Adrenal gland (tissue), 9 donors: ENCODE measurements at regions not wholly inside any gene's neighbourhood (a gene's known extent, or its start where the extent isn't known, plus 50 kb on each side); places are given as distances from the start of the nearest gene placed in this dataset.

Experiments
- DNase-seq, 7 donors: peaks; one replicate each; pipeline ENCODE4 v3.0.0-alpha.2; 2019 to 2020
- H3K27ac ChIP-seq, 5 donors: fragments of 200-600 bp; sonication (generic) in 4 of 5; 1 replicate in 3 of 5; 2 replicates in 2 of 5; pipeline versions ENCODE4 v1.5.1 to v1.8.0; 2016 to 2020; ENCODE audit warnings: mild to moderate bottlenecking in 1 of 5
- H3K27me3 ChIP-seq: fragments of 200-600 bp; 2 replicates; pipeline ENCODE4 v1.8.0; 2021
- H3K36me3 ChIP-seq, 2 donors: fragments of 200-600 bp; replicated peaks in 1 of 2; 1 replicate in 1 of 2; 2 replicates in 1 of 2; pipeline versions ENCODE4 v1.5.1 to v1.8.0; 2018 to 2022
- H3K4me1 ChIP-seq, 2 donors: fragments of 200-600 bp; replicated peaks in 1 of 2; 1 replicate in 1 of 2; 2 replicates in 1 of 2; pipeline versions ENCODE4 v1.5.1 to v1.8.0; 2018 to 2021
- H3K4me3 ChIP-seq, 4 donors: fragments of 200-600 bp; sonication (generic) in 3 of 4; one replicate each; pipeline ENCODE4 v1.5.1; 2016 to 2018
- H3K9me3 ChIP-seq, 3 donors: fragments of 200-600 bp; sonication (generic) in 1 of 3; replicated peaks in 1 of 3; 1 replicate in 2 of 3; 2 replicates in 1 of 3; pipeline versions ENCODE4 v1.5.1 to v1.8.0; 2016 to 2021
- CTCF ChIP-seq, 6 experiments: fragments of 450-650 bp in 4 of 6; fragments of 200-600 bp in 2 of 6; sonication (generic) in 1 of 6; IDR thresholded peaks; 1 replicate in 5 of 6; 2 replicates in 1 of 6; pipeline versions ENCODE4 v1.5.1 to v1.8.0; 2016 to 2021; ENCODE audit warnings: antibody characterized with exemption in 6 of 6, mild to moderate bottlenecking in 2 of 6, moderate library complexity in 1 of 6
- POLR2A ChIP-seq, 2 donors: fragments of 450-650 bp; IDR thresholded peaks; one replicate each; pipeline ENCODE4 v1.6.1; 2017; ENCODE audit warnings: antibody characterized with exemption in 2 of 2, mild to moderate bottlenecking in 2 of 2, moderate library complexity in 1 of 2
- WGBS, 4 donors: extraction: QIAGEN DNeasy Blood & Tissue Kit in 2 of 4; methylation state at CpG; one replicate each; pipeline versions ENCODE4 v1.1.5 to v1.1.7; 2013 to 2017; 5-methylcytosine and 5-hydroxymethylcytosine counted together
- intact Hi-C, 2 donors: fragments of 100-400 bp; cut with DNase I; formaldehyde crosslinking; loops; one replicate each; pipeline versions ENCODE4 v1.14.1 to v1.15.0; 2022 to 2023
- donor health status: healthy with polysubstance abuse.
- donor health status: Bipolar disorder and iron deficiency.
- donor health status: DM: yes; HTN: yes; CAD: no.
- donor health status: DM: no; HTN: no; CAD: no.
- donor health status: DM: no; HTN: no; CAD: no.

- peaks cover 8% of the 10 kb centered on the region for H3K27me3 ChIP-seq
- no peaks in the 10 kb centered on the region for H3K9me3 ChIP-seq
- no peaks in the 10 kb centered on the region for H3K4me1 ChIP-seq
- no peak for DNase-seq
- TF ChIP-seq POLR2A (IDR thresholded peaks at IDR 0.05) (no peak), CTCF (IDR thresholded peaks at IDR 0.05) (no peak)
- H3K27ac ChIP-seq, result no peak overlapping the region
- intact Hi-C loops, result no loop called here
- H3K4me3 ChIP-seq, result no peak overlapping the region
- no peaks in the 10 kb centered on the region for H3K36me3 ChIP-seq
- 57 to 68% (median 60%) methylated on average over 2 of the region's 2 CpGs for WGBS, 4 donors
Measured at GRCh38 chr15:81905889-81906288, 139.9 kb downstream of the MEX3B start.

- Histone ChIP-seq H3K9me3 (no peaks in the 10 kb centered on the region), H3K4me1 (no peaks in the 10 kb centered on the region), H3K4me3 (no peak overlapping the region), H3K36me3 (no peaks in the 10 kb centered on the region), H3K27ac (no peak overlapping the region), H3K27me3 (peaks cover 8% of the 10 kb centered on the region)
- no peak for TF ChIP-seq CTCF (IDR thresholded peaks at IDR 0.05)
- no peak for TF ChIP-seq POLR2A (IDR thresholded peaks at IDR 0.05)
- 48 to 64% (median 52%) methylated on average over 5 of the region's 5 CpGs for WGBS, 4 donors
- intact Hi-C loops, result no loop called here
- no peak for DNase-seq
Measured at GRCh38 chr15:81901319-81901718, 144.5 kb downstream of the MEX3B start.

GRCh38 chr15:81899730-81900129 lies 146.1 kb downstream of the MEX3B start:
- Histone ChIP-seq H3K4me3 (no peak overlapping the region), H3K27me3 (peaks cover 8% of the 10 kb centered on the region), H3K36me3 (no peaks in the 10 kb centered on the region), H3K4me1 (no peaks in the 10 kb centered on the region), H3K27ac (no peak overlapping the region), H3K9me3 (no peaks in the 10 kb centered on the region)
- WGBS, 4 donors, result 66 to 81% (median 73%) methylated on average over 2 of the region's 2 CpGs
- intact Hi-C loops, result no loop called here
- TF ChIP-seq CTCF (IDR thresholded peaks at IDR 0.05) (no peak), POLR2A (IDR thresholded peaks at IDR 0.05) (no peak)
- no peak for DNase-seq

- H3K36me3 ChIP-seq, result no peaks in the 10 kb centered on the region
- TF ChIP-seq CTCF (IDR thresholded peaks at IDR 0.05) (no peak), POLR2A (IDR thresholded peaks at IDR 0.05) (no peak)
- H3K27me3 ChIP-seq, result peaks cover 5% of the 10 kb centered on the region
- intact Hi-C loops, result no loop called here
- no peak overlapping the region for H3K27ac ChIP-seq
- no peak overlapping the region for H3K4me3 ChIP-seq
- WGBS, 4 donors, result 58 to 72% (median 67%) methylated on average over 2 of the region's 2 CpGs
- H3K9me3 ChIP-seq, result no peaks in the 10 kb centered on the region
- H3K4me1 ChIP-seq, result no peaks in the 10 kb centered on the region
- no peak for DNase-seq
Measured at GRCh38 chr15:81899024-81899423, 146.8 kb downstream of the MEX3B start.
